CD14-positive monocyte (primary cell): ENCODE measurements at regions not wholly inside any gene's neighbourhood (a gene's known extent, or its start where the extent isn't known, plus 50 kb on each side); places are given as distances from the start of the nearest gene placed in this dataset.

Experiments used
- DNase-seq, 3 donors: peaks; one replicate each; pipeline ENCODE4 v3.0.0-alpha.2; 2011 to 2022
- H2AFZ ChIP-seq: 2 replicates; pipeline ENCODE4 v1.6.0; 2012; ENCODE audit warnings: mild to moderate bottlenecking, low read depth, low read length, inconsistent platforms; ENCODE audit not compliant: insufficient read depth, poor library complexity, severe bottlenecking
- H3K27ac ChIP-seq, 2 donors: 1 replicate in 1 of 2; 2 replicates in 1 of 2; pipeline ENCODE4 v1.5.1; 2012 to 2013; ENCODE audit warnings: low read length in 2 of 2, control low read depth in 1 of 2, inconsistent platforms in 1 of 2, low read depth in 1 of 2, mild to moderate bottlenecking in 1 of 2
- H3K27me3 ChIP-seq, 2 donors: one replicate each; pipeline versions ENCODE4 v1.6.0 to v1.6.1; 2011 to 2013; ENCODE audit warnings: low read length in 2 of 2; ENCODE audit not compliant: control insufficient read depth in 2 of 2, insufficient read depth in 2 of 2
- H3K36me3 ChIP-seq, 2 donors: replicated peaks in 1 of 2; 1 replicate in 1 of 2; 2 replicates in 1 of 2; pipeline versions ENCODE4 v1.5.1 to v1.6.1; 2012 to 2013; ENCODE audit warnings: low read length in 2 of 2, control low read depth in 1 of 2, inconsistent platforms in 1 of 2, mild to moderate bottlenecking in 1 of 2; ENCODE audit not compliant: insufficient read depth in 2 of 2, control insufficient read depth in 1 of 2
- H3K4me1 ChIP-seq, 2 donors: 1 replicate in 1 of 2; 2 replicates in 1 of 2; pipeline versions ENCODE4 v1.5.1 to v1.6.1; 2012 to 2013; ENCODE audit warnings: low read length in 2 of 2, control low read depth in 1 of 2, inconsistent platforms in 1 of 2, mild to moderate bottlenecking in 1 of 2, moderate library complexity in 1 of 2; ENCODE audit not compliant: insufficient read depth in 2 of 2, control insufficient read depth in 1 of 2
- H3K4me2 ChIP-seq: replicated peaks from 2 replicates; pipeline ENCODE3; 2012; ENCODE audit warnings: low read length, moderate library complexity, mild to moderate bottlenecking; ENCODE audit not compliant: poor library complexity, severe bottlenecking; ENCODE audit errors: extremely low read depth
- H3K4me3 ChIP-seq, 3 experiments: fragments of 200-600 bp in 1 of 3; sonication (generic) in 1 of 3; replicated peaks in 1 of 3; 1 replicate in 2 of 3; 2 replicates in 1 of 3; pipeline ENCODE4 v1.5.1; 2011 to 2013; ENCODE audit warnings: low read length in 3 of 3, mild to moderate bottlenecking in 3 of 3, control low read depth in 2 of 3, low read depth in 2 of 3, inconsistent platforms in 1 of 3, moderate library complexity in 1 of 3
- H3K79me2 ChIP-seq: 2 replicates; pipeline ENCODE4 v1.6.0; 2012; ENCODE audit warnings: mild to moderate bottlenecking, control low read depth, inconsistent platforms, low read length, moderate library complexity; ENCODE audit not compliant: insufficient read depth
- H3K9ac ChIP-seq: 2 replicates; pipeline ENCODE4 v1.6.0; 2017; ENCODE audit warnings: low read length, mild to moderate bottlenecking; ENCODE audit not compliant: insufficient read depth, poor library complexity, severe bottlenecking
- H3K9me3 ChIP-seq, 2 donors: replicated peaks in 1 of 2; 1 replicate in 1 of 2; 2 replicates in 1 of 2; pipeline versions ENCODE4 v1.5.1 to v1.6.1; 2012 to 2013; ENCODE audit warnings: low read length in 2 of 2, control low read depth in 1 of 2; ENCODE audit not compliant: control insufficient read depth in 1 of 2, insufficient read depth in 1 of 2
- H4K20me1 ChIP-seq: 2 replicates; pipeline ENCODE4 v1.6.0; 2012; ENCODE audit warnings: mild to moderate bottlenecking, low read length, control low read depth, moderate library complexity; ENCODE audit not compliant: insufficient read depth
- H3K27ac Mint-ChIP-seq, 7 donors: one replicate each; pipeline ENCODE4 v1.8.0; 2020; ENCODE audit warnings: mild to moderate bottlenecking in 7 of 7, mixed read lengths in 7 of 7, moderate library complexity in 6 of 7, inconsistent platforms in 2 of 7
- H3K27me3 Mint-ChIP-seq, 3 donors: one replicate each; pipeline ENCODE4 v1.8.0; 2021 to 2022; ENCODE audit warnings: low read depth in 3 of 3, mild to moderate bottlenecking in 3 of 3, mixed read lengths in 3 of 3, moderate library complexity in 3 of 3, inconsistent platforms in 1 of 3
- H3K36me3 Mint-ChIP-seq, 2 donors: one replicate each; pipeline ENCODE4 v1.8.0; 2020; ENCODE audit warnings: mixed read lengths in 2 of 2, inconsistent platforms in 1 of 2, mild to moderate bottlenecking in 1 of 2
- H3K4me1 Mint-ChIP-seq: one replicate; pipeline ENCODE4 v1.8.0; 2020; ENCODE audit warnings: mild to moderate bottlenecking, mixed read lengths
- H3K4me3 Mint-ChIP-seq, 2 donors: one replicate each; pipeline ENCODE4 v1.8.0; 2020; ENCODE audit warnings: mild to moderate bottlenecking in 2 of 2, mixed read lengths in 2 of 2, moderate library complexity in 1 of 2
- H3K9me3 Mint-ChIP-seq, 7 donors: one replicate each; pipeline ENCODE4 v1.8.0; 2020 to 2022; ENCODE audit warnings: mixed read lengths in 7 of 7, mild to moderate bottlenecking in 6 of 7, moderate library complexity in 6 of 7, inconsistent platforms in 2 of 7
- WGBS: methylation state at CpG from one replicate; pipeline ENCODE4 v1.1.5; 2013; ENCODE audit warnings: missing lambda C conversion rate; ENCODE audit not compliant: insufficient coverage; 5-methylcytosine and 5-hydroxymethylcytosine counted together
- intact Hi-C, 2 donors: fragments of 100-400 bp; cut with micrococcal nuclease; formaldehyde crosslinking; loops; one replicate each; pipeline versions ENCODE4 v1.15.0 to v1.15.1; 2023
- TF ChIP-seq, protein P1 (sequence below): fragments of 200-600 bp; IDR thresholded peaks from one replicate; pipeline ENCODE4 v1.8.0; 2022; ENCODE audit warnings: antibody characterized with exemption, mild to moderate bottlenecking

DNA sequence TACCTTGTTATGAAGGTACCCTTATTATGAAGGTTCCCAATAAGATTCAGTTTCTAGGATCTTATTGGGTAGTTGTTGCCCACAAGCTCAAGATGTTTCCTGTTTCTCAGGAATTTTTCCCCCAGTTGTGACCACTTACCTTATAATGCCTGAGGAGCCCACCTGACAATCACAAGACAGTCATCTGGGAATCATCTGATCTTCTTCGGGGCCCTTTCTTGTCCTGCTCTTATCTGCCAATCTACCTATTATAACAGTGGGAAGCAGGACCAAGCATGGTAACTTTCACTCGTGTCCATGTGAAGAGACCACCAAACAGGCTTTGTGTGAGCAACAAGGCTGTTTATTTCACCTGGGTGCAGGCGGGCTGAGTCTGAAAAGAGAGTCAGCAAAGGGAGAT lies 825.5 kb downstream of the BCL11B start:
- no peak overlapping the region for H3K4me3 ChIP-seq
- no peak overlapping the region for H3K4me3 Mint-ChIP-seq
- no peak overlapping the region for H3K9ac ChIP-seq
- intact Hi-C loops, result no loop called here
- WGBS, result 100% methylated on average over 1 of the region's 3 CpGs
- H2AFZ ChIP-seq, result no peak overlapping the region
- no peaks in the 10 kb centered on the region for H3K4me1 ChIP-seq
- no peaks in the 10 kb centered on the region for H3K36me3 ChIP-seq
- no peaks in the 10 kb centered on the region for H3K36me3 Mint-ChIP-seq
- no peaks in the 10 kb centered on the region for H3K4me1 Mint-ChIP-seq
- DNase-seq, result no peak
- H3K4me2 ChIP-seq, result no peak overlapping the region
- no peak overlapping the region for H3K27ac ChIP-seq
- TF ChIP-seq, protein P1, sequence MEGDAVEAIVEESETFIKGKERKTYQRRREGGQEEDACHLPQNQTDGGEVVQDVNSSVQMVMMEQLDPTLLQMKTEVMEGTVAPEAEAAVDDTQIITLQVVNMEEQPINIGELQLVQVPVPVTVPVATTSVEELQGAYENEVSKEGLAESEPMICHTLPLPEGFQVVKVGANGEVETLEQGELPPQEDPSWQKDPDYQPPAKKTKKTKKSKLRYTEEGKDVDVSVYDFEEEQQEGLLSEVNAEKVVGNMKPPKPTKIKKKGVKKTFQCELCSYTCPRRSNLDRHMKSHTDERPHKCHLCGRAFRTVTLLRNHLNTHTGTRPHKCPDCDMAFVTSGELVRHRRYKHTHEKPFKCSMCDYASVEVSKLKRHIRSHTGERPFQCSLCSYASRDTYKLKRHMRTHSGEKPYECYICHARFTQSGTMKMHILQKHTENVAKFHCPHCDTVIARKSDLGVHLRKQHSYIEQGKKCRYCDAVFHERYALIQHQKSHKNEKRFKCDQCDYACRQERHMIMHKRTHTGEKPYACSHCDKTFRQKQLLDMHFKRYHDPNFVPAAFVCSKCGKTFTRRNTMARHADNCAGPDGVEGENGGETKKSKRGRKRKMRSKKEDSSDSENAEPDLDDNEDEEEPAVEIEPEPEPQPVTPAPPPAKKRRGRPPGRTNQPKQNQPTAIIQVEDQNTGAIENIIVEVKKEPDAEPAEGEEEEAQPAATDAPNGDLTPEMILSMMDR, result no peak
- no peaks in the 10 kb centered on the region for H3K27me3 Mint-ChIP-seq
- H3K27me3 ChIP-seq, result no peaks in the 10 kb centered on the region
- H3K9me3 ChIP-seq, result peaks cover 11 to 16% of the 10 kb centered on the region in 2 donors
- no peaks in the 10 kb centered on the region for H3K79me2 ChIP-seq
- H3K9me3 Mint-ChIP-seq, result peaks cover 0 to 10% (median 1%) of the 10 kb centered on the region in 7 donors
- no peak overlapping the region for H3K27ac Mint-ChIP-seq
- no peaks in the 10 kb centered on the region for H4K20me1 ChIP-seq

DNA sequence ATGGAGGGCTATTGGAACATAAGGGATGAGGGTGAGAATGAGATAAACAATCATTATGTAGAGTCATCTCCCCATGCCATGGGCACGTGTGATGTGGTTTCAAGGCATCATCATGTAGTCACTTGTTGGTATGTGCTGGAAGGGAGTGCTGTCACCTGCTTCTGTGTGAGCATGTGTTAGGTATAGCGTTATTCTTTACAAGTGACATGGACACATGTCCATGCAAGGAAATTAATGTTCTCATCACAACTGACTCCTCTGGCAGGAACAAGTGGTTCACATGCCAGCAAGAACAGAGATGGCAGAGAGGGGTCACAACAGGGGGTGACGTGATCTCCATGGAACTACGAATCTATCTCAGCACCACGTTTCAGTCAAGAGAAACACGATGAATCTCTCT lies 815.8 kb downstream of the BCL11B start:
- DNase-seq, result no peak
- H3K36me3 ChIP-seq, result no peaks in the 10 kb centered on the region
- Mint-ChIP-seq H3K9me3 (peaks cover 2 to 25% (median 10%) of the 10 kb centered on the region in 7 donors), H3K36me3 (no peaks in the 10 kb centered on the region), H3K27me3 (no peaks in the 10 kb centered on the region), H3K4me1 (no peaks in the 10 kb centered on the region), H3K27ac (no peak overlapping the region), H3K4me3 (no peak overlapping the region)
- WGBS, result 98% methylated on average over 4 of the region's 6 CpGs
- no peaks in the 10 kb centered on the region for H4K20me1 ChIP-seq
- H3K79me2 ChIP-seq, result no peaks in the 10 kb centered on the region
- intact Hi-C loops, result no loop called here
- TF ChIP-seq, protein P1, result no peak
- no peak overlapping the region for H3K27ac ChIP-seq
- no peak overlapping the region for H2AFZ ChIP-seq
- no peak overlapping the region for H3K4me2 ChIP-seq
- H3K4me1 ChIP-seq, result no peaks in the 10 kb centered on the region
- H3K4me3 ChIP-seq, result no peak overlapping the region
- no peak overlapping the region for H3K9ac ChIP-seq
- peaks cover 11 to 17% of the 10 kb centered on the region in 2 donors for H3K9me3 ChIP-seq
- H3K27me3 ChIP-seq, result no peaks in the 10 kb centered on the region
